Gastroesophageal sphincter (tissue), 3 donors: ENCODE measurements at regions not wholly inside any gene's neighbourhood (a gene's known extent, or its start where the extent isn't known, plus 50 kb on each side); places are given as distances from the start of the nearest gene placed in this dataset.

ENCODE experiments used
- CTCF ChIP-seq, 4 experiments: fragments of 200-600 bp in 2 of 4; fragments of 450-650 bp in 2 of 4; sonication (generic) in 1 of 4; IDR thresholded peaks; one replicate each; pipeline ENCODE4 v1.5.1; 2017 to 2019; ENCODE audit warnings: antibody characterized with exemption in 4 of 4, mild to moderate bottlenecking in 2 of 4, moderate library complexity in 2 of 4
- EP300 ChIP-seq: sonication (generic); formaldehyde crosslinking; IDR thresholded peaks from one replicate; pipeline ENCODE4 v1.6.1; 2017; ENCODE audit warnings: antibody characterized with exemption, mild to moderate bottlenecking

- TF ChIP-seq CTCF (IDR thresholded peaks at IDR 0.05) = no peak
- no peak for TF ChIP-seq EP300
Measured at GRCh38 chr13:48162217-48162616, 67.3 kb upstream of the MED4 start.
